ENCODE measurements at regions not wholly inside any gene's neighbourhood (a gene's known extent, or its start where the extent isn't known, plus 50 kb on each side); places are given as distances from the start of the nearest gene placed in this dataset.

DNA sequence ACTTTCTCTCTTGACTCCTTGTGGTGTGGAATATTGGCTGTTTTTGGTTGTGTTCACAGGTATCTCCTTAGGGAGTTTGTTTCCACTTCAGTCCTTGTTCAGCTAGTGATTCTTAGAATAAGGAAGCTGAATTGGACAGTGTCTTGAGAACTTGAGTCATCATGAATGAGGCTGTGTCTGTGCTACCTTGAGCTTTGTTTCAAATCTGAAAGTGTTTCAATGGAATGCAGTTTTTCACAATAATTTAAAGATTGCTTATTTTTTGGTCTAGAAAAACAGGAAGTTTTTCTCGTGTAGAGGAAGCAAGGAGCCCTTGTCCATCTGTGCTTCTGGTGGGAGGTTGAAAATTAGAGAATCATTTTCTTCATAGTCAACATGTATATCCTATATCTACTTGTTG is 76.5 kb downstream of the ZNF518B start:
- Histone ChIP-seq H3K36me3 (ENCODE audit: low read depth, missing control alignments) (no peaks in the 10 kb centered on the region), H3K27me3 (no peaks in the 10 kb centered on the region), H3K4me3 (no peak overlapping the region), H3K4me1 (no peaks in the 10 kb centered on the region), H3K27ac (no peak overlapping the region), H3K9me3 (no peaks in the 10 kb centered on the region)
- WGBS, 2 donors = 21 to 44% methylated on average over 1 of the region's 1 CpG
- intact Hi-C loops (cut with DNase I; ENCODE audit: low total_unique reads) = no loop called here
- TF ChIP-seq, protein P1, sequence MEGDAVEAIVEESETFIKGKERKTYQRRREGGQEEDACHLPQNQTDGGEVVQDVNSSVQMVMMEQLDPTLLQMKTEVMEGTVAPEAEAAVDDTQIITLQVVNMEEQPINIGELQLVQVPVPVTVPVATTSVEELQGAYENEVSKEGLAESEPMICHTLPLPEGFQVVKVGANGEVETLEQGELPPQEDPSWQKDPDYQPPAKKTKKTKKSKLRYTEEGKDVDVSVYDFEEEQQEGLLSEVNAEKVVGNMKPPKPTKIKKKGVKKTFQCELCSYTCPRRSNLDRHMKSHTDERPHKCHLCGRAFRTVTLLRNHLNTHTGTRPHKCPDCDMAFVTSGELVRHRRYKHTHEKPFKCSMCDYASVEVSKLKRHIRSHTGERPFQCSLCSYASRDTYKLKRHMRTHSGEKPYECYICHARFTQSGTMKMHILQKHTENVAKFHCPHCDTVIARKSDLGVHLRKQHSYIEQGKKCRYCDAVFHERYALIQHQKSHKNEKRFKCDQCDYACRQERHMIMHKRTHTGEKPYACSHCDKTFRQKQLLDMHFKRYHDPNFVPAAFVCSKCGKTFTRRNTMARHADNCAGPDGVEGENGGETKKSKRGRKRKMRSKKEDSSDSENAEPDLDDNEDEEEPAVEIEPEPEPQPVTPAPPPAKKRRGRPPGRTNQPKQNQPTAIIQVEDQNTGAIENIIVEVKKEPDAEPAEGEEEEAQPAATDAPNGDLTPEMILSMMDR (IDR thresholded peaks at IDR 0.05) = no peak
- no peak for TF ChIP-seq POLR2A (IDR thresholded peaks at IDR 0.05)
- no peak for DNase-seq

DNA sequence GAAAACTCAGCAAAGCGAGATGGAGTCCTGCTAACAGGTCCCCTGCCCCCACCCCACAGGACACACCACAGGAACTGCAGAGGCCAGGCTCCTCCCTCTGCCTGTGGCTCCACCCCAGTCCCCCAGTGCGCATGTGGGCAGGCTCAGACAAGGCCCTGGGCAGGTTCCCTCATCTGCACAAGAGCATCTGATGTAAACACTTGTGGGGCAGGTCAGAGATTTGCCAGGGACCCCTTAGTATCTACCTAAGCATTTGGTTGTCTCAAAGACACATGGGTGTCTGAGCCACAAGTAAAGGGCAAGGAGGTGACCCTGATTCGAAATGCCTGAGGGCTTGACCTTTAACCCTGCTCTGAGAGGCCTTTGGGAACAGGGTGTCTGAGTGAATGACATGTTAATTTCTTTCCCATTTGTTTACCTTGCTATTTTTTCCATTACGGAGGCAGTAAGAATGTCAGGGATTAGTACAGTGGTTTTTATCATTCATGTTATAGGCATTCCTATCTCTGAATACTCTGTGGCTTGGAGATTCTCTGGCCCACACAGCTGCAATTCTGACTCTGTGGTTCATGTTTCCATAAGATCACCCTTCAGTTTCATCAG is 85.3 kb downstream of the ZNF518B start:
- Histone ChIP-seq H3K27me3 (no peaks in the 10 kb centered on the region), H3K4me1 (no peaks in the 10 kb centered on the region), H3K4me3 (no peak overlapping the region), H3K36me3 (ENCODE audit: low read depth, missing control alignments) (no peaks in the 10 kb centered on the region), H3K9me3 (no peaks in the 10 kb centered on the region), H3K27ac (no peak overlapping the region)
- intact Hi-C loops (cut with DNase I; ENCODE audit: low total_unique reads) = no loop called here
- 49 to 63% methylated on average over 4 of the region's 4 CpGs for WGBS, 2 donors
- TF ChIP-seq, protein P1 (IDR thresholded peaks at IDR 0.05) = no peak
- no peak for DNase-seq

DNA sequence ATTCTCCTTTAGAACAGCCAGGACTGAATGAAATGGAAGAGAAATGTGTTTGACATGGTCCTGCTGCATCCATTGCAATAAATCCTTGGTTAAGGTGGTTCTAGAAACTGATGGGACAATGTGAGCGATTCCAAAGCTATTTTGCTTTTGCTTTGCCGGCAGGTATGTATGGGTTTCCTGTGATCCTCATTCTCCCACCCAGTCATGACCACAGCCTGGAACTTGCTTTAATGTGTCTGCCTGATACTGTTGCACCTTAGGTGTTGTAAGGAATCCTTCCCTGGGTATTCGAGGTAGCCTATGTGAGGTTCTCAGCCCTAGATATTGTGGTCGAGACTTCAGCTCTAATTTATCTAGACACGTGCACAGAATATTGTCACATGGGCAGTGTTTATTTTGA is 86.1 kb downstream of the ZNF518B start:
- Histone ChIP-seq H3K9me3 (no peaks in the 10 kb centered on the region), H3K27me3 (no peaks in the 10 kb centered on the region), H3K36me3 (ENCODE audit: low read depth, missing control alignments) (no peaks in the 10 kb centered on the region), H3K4me3 (no peak overlapping the region), H3K27ac (no peak overlapping the region), H3K4me1 (no peaks in the 10 kb centered on the region)
- TF ChIP-seq POLR2A (IDR thresholded peaks at IDR 0.05) = no peak
- TF ChIP-seq, protein P1 (IDR thresholded peaks at IDR 0.05) = no peak
- DNase-seq = no peak
- intact Hi-C loops (cut with DNase I; ENCODE audit: low total_unique reads) = no loop called here
- WGBS, 2 donors = 70 to 83% methylated on average over 5 of the region's 5 CpGs

DNA sequence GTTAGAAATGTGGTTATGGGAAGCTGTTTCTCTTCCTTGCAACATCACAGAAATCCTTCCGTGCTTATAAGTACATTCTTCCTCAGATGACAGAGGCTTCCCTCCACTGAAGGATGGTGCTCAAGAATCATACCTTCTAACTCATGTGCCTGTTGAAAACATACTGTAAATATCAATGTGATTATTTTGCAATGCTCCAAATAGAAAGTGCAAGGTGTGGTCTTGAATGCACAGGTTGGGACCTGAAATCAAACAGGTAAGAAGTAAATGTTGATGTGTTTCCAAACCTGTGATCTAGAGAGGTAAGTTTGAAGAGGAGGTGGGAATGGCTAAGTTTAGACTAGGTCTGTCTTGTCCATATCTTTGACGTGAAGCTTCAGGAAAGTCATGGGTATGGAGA is 87.7 kb downstream of the ZNF518B start:
- DNase-seq = no peak
- intact Hi-C loops (cut with DNase I; ENCODE audit: low total_unique reads) = no loop called here
- TF ChIP-seq, protein P1 (IDR thresholded peaks at IDR 0.05) = no peak
- no peak for TF ChIP-seq POLR2A (IDR thresholded peaks at IDR 0.05)
- H3K4me3 ChIP-seq = no peak overlapping the region
- H3K9me3 ChIP-seq = no peaks in the 10 kb centered on the region
- H3K36me3 ChIP-seq (ENCODE audit: low read depth, missing control alignments) = no peaks in the 10 kb centered on the region
- H3K27me3 ChIP-seq = no peaks in the 10 kb centered on the region
- no peak overlapping the region for H3K27ac ChIP-seq
- H3K4me1 ChIP-seq = no peaks in the 10 kb centered on the region
- 78 to 80% methylated on average over 2 of the region's 2 CpGs for WGBS, 2 donors

DNA sequence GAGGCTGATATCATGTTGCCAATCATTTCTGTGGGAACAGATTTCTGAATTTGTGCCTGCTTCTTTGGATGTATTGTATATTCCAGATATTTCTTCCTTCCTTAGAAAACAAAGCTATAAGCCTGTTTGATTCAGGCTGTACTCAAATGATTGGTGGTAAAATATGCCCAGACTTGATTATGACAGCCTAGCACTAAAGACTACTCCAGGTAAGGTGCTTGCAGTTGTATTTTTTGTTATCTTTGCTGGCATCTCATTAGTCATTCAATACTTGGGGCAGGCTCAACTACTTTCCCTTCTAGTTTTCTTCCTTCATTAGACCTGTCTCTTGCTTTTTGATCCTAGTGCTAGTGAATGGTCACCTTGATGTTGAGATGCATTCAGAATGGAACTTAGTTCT is 90.6 kb downstream of the ZNF518B start:
- Histone ChIP-seq H3K27ac (no peak overlapping the region), H3K36me3 (ENCODE audit: low read depth, missing control alignments) (no peaks in the 10 kb centered on the region), H3K9me3 (no peaks in the 10 kb centered on the region), H3K4me3 (no peak overlapping the region), H3K4me1 (no peaks in the 10 kb centered on the region), H3K27me3 (no peaks in the 10 kb centered on the region)
- TF ChIP-seq, protein P1 (IDR thresholded peaks at IDR 0.05) = no peak
- TF ChIP-seq POLR2A (IDR thresholded peaks at IDR 0.05) = no peak
- intact Hi-C loops (cut with DNase I; ENCODE audit: low total_unique reads) = no loop called here
- DNase-seq = no peak

Measured in testis (tissue), 2 donors.